ENCODE measurements at regions not wholly inside any gene's neighbourhood (a gene's known extent, or its start where the extent isn't known, plus 50 kb on each side); places are given as distances from the start of the nearest gene placed in this dataset.

GRCh38 chr2:125095826-125096225 lies 1070.7 kb downstream of the CNTNAP5 start:
- no peak for DNase-seq
- Histone ChIP-seq H3K27ac (no peak overlapping the region), H3K9me3 (ENCODE audit: severe bottlenecking) (no peaks in the 10 kb centered on the region), H3K4me3 (ENCODE audit: low read depth, low read length) (no peak overlapping the region), H3K27me3 (ENCODE audit: insufficient read depth, low read depth, severe bottlenecking) (peaks cover 6% of the 10 kb centered on the region), H3K36me3 (no peaks in the 10 kb centered on the region)
- TF ChIP-seq CTCF (IDR thresholded peaks at IDR 0.05; ENCODE audit: low read depth, low read length) = no peak

GRCh38 chr2:125106710-125107109 lies 1081.6 kb downstream of the CNTNAP5 start:
- no peaks in the 10 kb centered on the region for H3K36me3 ChIP-seq
- no peak overlapping the region for H3K4me3 ChIP-seq (ENCODE audit: low read depth, low read length)
- H3K27ac ChIP-seq = no peak overlapping the region
- no peak for TF ChIP-seq CTCF (IDR thresholded peaks at IDR 0.05; ENCODE audit: low read depth, low read length)
- H3K27me3 ChIP-seq (ENCODE audit: insufficient read depth, low read depth, severe bottlenecking) = peaks cover 14% of the 10 kb centered on the region
- H3K9me3 ChIP-seq (ENCODE audit: severe bottlenecking) = no peaks in the 10 kb centered on the region
- DNase-seq = no peak

GRCh38 chr2:125107446-125107845 lies 1082.4 kb downstream of the CNTNAP5 start:
- Histone ChIP-seq H3K9me3 (ENCODE audit: severe bottlenecking) (no peaks in the 10 kb centered on the region), H3K36me3 (no peaks in the 10 kb centered on the region), H3K27me3 (ENCODE audit: insufficient read depth, low read depth, severe bottlenecking) (peaks cover 14% of the 10 kb centered on the region), H3K4me3 (ENCODE audit: low read depth, low read length) (no peak overlapping the region), H3K27ac (no peak overlapping the region)
- DNase-seq = no peak
- TF ChIP-seq CTCF (IDR thresholded peaks at IDR 0.05; ENCODE audit: low read depth, low read length) = no peak

- peaks cover 14% of the 10 kb centered on the region for H3K27me3 ChIP-seq (ENCODE audit: insufficient read depth, low read depth, severe bottlenecking)
- no peaks in the 10 kb centered on the region for H3K36me3 ChIP-seq
- H3K9me3 ChIP-seq (ENCODE audit: severe bottlenecking) = no peaks in the 10 kb centered on the region
- no peak overlapping the region for H3K27ac ChIP-seq
- H3K4me3 ChIP-seq (ENCODE audit: low read depth, low read length) = no peak overlapping the region
- DNase-seq = no peak
- no peak for TF ChIP-seq CTCF (IDR thresholded peaks at IDR 0.05; ENCODE audit: low read depth, low read length)
Measured at GRCh38 chr2:125108251-125108650, 1083.2 kb downstream of the CNTNAP5 start.

GRCh38 chr2:125125902-125126301 lies 1100.8 kb downstream of the CNTNAP5 start:
- Histone ChIP-seq H3K36me3 (no peaks in the 10 kb centered on the region), H3K27ac (no peak overlapping the region), H3K9me3 (ENCODE audit: severe bottlenecking) (no peaks in the 10 kb centered on the region), H3K4me3 (ENCODE audit: low read depth, low read length) (no peak overlapping the region), H3K27me3 (ENCODE audit: insufficient read depth, low read depth, severe bottlenecking) (no peaks in the 10 kb centered on the region)
- no peak for TF ChIP-seq CTCF (IDR thresholded peaks at IDR 0.05; ENCODE audit: low read depth, low read length)
- DNase-seq = no peak

- Histone ChIP-seq H3K9me3 (ENCODE audit: severe bottlenecking) (no peaks in the 10 kb centered on the region), H3K4me3 (ENCODE audit: low read depth, low read length) (no peak overlapping the region), H3K36me3 (no peaks in the 10 kb centered on the region), H3K27me3 (ENCODE audit: insufficient read depth, low read depth, severe bottlenecking) (peaks cover 10% of the 10 kb centered on the region), H3K27ac (no peak overlapping the region)
- DNase-seq = no peak
- TF ChIP-seq CTCF (IDR thresholded peaks at IDR 0.05; ENCODE audit: low read depth, low read length) = no peak
Measured at GRCh38 chr2:125160947-125161346, 1135.9 kb downstream of the CNTNAP5 start.
